NB4 (cell line): ENCODE measurements at regions not wholly inside any gene's neighbourhood (a gene's known extent, or its start where the extent isn't known, plus 50 kb on each side); places are given as distances from the start of the nearest gene placed in this dataset.

Source experiments
- POLR2A ChIP-seq: IDR thresholded peaks from 2 replicates; pipeline ENCODE4 v1.6.1; 2011; ENCODE audit warnings: mild to moderate bottlenecking; ENCODE audit not compliant: insufficient read length; ENCODE audit errors: extremely low read depth
- TF ChIP-seq, protein P1 (sequence below): IDR thresholded peaks from one replicate; pipeline ENCODE4 v1.5.1; 2012; ENCODE audit warnings: low read depth, low read length
- TF ChIP-seq, protein P2 (sequence below): IDR thresholded peaks from 2 replicates; pipeline ENCODE4 v1.6.1; 2011; ENCODE audit warnings: low read depth, low read length

DNA sequence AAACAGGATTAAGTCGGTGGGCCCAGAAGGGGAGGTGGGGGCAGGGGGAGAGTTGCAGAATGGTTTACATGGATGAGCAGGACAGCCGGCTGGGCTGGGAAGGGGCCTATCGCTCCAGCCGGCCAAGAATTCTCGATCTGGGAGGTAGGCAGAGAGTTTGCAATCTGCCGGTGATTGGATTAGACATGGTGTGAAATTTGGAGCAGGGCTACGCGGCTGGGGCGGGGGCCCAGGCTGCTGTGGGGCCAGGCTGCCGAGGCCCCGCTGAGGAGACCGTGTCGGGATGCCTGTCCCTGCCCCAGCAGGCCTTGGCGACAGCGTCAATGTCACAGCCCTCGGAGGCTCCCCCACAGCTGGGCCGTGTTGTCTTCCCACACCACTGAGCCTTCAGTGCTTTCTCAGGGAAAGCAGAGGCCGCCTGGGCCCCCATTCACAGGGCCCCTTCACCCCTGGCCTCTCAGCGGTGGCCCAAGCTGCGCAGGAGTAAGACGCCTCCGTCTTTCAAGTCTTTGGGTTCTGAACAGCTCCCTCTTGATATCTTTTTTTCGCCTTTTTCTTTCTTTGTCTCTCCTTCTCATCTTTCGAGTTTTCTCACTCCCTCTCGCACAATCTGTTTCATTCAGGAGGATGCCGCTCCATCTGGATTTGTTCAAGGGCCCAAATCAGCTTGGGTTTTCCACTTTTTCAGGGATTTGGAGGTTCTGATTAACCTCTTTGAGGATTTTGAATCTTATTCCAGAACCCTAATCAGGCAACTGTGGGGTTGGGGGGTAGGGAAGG lies 117.5 kb upstream of the PARP11 start:
- TF ChIP-seq, protein P1, sequence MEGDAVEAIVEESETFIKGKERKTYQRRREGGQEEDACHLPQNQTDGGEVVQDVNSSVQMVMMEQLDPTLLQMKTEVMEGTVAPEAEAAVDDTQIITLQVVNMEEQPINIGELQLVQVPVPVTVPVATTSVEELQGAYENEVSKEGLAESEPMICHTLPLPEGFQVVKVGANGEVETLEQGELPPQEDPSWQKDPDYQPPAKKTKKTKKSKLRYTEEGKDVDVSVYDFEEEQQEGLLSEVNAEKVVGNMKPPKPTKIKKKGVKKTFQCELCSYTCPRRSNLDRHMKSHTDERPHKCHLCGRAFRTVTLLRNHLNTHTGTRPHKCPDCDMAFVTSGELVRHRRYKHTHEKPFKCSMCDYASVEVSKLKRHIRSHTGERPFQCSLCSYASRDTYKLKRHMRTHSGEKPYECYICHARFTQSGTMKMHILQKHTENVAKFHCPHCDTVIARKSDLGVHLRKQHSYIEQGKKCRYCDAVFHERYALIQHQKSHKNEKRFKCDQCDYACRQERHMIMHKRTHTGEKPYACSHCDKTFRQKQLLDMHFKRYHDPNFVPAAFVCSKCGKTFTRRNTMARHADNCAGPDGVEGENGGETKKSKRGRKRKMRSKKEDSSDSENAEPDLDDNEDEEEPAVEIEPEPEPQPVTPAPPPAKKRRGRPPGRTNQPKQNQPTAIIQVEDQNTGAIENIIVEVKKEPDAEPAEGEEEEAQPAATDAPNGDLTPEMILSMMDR, result no peak
- TF ChIP-seq POLR2A, result no peak
- TF ChIP-seq, protein P2, sequence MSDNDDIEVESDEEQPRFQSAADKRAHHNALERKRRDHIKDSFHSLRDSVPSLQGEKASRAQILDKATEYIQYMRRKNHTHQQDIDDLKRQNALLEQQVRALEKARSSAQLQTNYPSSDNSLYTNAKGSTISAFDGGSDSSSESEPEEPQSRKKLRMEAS, result no peak
